Body of pancreas (tissue), 4 donors: ENCODE measurements at regions not wholly inside any gene's neighbourhood (a gene's known extent, or its start where the extent isn't known, plus 50 kb on each side); places are given as distances from the start of the nearest gene placed in this dataset.

Source experiments
- ATAC-seq: fragments of 150-250 bp; one replicate; pipeline ENCODE4 v1.9.1; 2016
- DNase-seq, 4 donors: peaks; one replicate each; pipeline ENCODE4 v3.0.0-alpha.2; 2019
- H3K27ac ChIP-seq, 4 donors: fragments of 200-600 bp; sonication (generic); 1 replicate in 3 of 4; 2 replicates in 1 of 4; pipeline versions ENCODE4 v1.5.1 to v1.6.1; 2016 to 2019; ENCODE audit warnings: mild to moderate bottlenecking in 1 of 4, mixed read lengths in 1 of 4, moderate library complexity in 1 of 4
- H3K27me3 ChIP-seq, 2 donors: fragments of 200-600 bp; sonication (generic); one replicate each; pipeline ENCODE4 v1.6.0; 2016; ENCODE audit warnings: mild to moderate bottlenecking in 1 of 2
- H3K36me3 ChIP-seq, 2 donors: fragments of 200-600 bp; sonication (generic); replicated peaks in 1 of 2; 2 replicates each; pipeline ENCODE4 v1.5.1; 2016; ENCODE audit warnings: low read depth in 2 of 2; ENCODE audit not compliant: insufficient read depth in 1 of 2
- H3K4me1 ChIP-seq: fragments of 200-600 bp; sonication (generic); one replicate; pipeline ENCODE4 v1.6.0; 2016
- H3K4me3 ChIP-seq, 2 donors: fragments of 200-600 bp; sonication (generic); 1 replicate in 1 of 2; 2 replicates in 1 of 2; pipeline ENCODE4 v1.5.1; 2016 to 2019
- H3K9me3 ChIP-seq, 3 donors: fragments of 200-600 bp; sonication (generic); 1 replicate in 2 of 3; 2 replicates in 1 of 3; pipeline ENCODE4 v1.5.1; 2016
- POLR2A ChIP-seq, 3 donors: fragments of 450-650 bp; IDR thresholded peaks; one replicate each; pipeline ENCODE4 v1.6.1; 2016; ENCODE audit warnings: antibody characterized with exemption in 3 of 3, mild to moderate bottlenecking in 2 of 3
- WGBS, 2 donors: methylation state at CpG; one replicate each; pipeline ENCODE4 v1.1.5; 2017; 5-methylcytosine and 5-hydroxymethylcytosine counted together
- intact Hi-C: fragments of 100-400 bp; cut with DNase I; formaldehyde crosslinking; loops from one replicate; pipeline ENCODE4 v1.15.1; 2023
- TF ChIP-seq, protein P1 (sequence below), 7 experiments: fragments of 450-650 bp in 4 of 7; fragments of 200-600 bp in 3 of 7; sonication (generic) in 3 of 7; IDR thresholded peaks; one replicate each; pipeline ENCODE4 v1.5.1; 2016 to 2019; ENCODE audit warnings: antibody characterized with exemption in 7 of 7

DNA sequence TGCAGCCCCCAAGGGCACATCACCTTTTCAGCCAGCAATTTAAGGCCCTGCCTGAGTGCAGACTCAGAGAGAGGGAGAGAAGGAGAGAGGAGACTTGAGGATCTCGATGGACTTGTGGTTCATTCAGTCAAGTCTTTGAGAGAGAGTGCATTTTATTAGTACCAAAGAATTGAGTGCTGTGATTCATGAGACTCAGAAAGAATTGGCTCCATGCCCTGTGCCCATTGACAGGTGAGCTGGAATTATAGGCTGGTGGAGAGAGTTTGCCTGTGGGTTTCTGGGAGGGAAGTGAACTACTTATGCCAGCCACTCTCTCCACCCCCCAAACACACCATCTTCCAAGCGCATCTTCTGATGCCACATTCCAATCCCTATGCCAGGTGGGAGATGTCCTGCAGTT is 236.8 kb downstream of the MN1 start:
- no peaks in the 10 kb centered on the region for H3K4me1 ChIP-seq
- ATAC-seq (no peak), DNase-seq (no peak)
- no peaks in the 10 kb centered on the region for H3K36me3 ChIP-seq
- no peaks in the 10 kb centered on the region for H3K9me3 ChIP-seq
- no peak overlapping the region for H3K27ac ChIP-seq
- 67 to 82% methylated on average over 1 to 2 of the region's 2 CpGs for WGBS, 2 donors
- TF ChIP-seq, protein P1, sequence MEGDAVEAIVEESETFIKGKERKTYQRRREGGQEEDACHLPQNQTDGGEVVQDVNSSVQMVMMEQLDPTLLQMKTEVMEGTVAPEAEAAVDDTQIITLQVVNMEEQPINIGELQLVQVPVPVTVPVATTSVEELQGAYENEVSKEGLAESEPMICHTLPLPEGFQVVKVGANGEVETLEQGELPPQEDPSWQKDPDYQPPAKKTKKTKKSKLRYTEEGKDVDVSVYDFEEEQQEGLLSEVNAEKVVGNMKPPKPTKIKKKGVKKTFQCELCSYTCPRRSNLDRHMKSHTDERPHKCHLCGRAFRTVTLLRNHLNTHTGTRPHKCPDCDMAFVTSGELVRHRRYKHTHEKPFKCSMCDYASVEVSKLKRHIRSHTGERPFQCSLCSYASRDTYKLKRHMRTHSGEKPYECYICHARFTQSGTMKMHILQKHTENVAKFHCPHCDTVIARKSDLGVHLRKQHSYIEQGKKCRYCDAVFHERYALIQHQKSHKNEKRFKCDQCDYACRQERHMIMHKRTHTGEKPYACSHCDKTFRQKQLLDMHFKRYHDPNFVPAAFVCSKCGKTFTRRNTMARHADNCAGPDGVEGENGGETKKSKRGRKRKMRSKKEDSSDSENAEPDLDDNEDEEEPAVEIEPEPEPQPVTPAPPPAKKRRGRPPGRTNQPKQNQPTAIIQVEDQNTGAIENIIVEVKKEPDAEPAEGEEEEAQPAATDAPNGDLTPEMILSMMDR (IDR thresholded peaks at IDR 0.05): no peak
- TF ChIP-seq POLR2A (IDR thresholded peaks at IDR 0.05): no peak
- intact Hi-C loops: no loop called here
- H3K4me3 ChIP-seq: no peak overlapping the region
- no peaks in the 10 kb centered on the region for H3K27me3 ChIP-seq

DNA sequence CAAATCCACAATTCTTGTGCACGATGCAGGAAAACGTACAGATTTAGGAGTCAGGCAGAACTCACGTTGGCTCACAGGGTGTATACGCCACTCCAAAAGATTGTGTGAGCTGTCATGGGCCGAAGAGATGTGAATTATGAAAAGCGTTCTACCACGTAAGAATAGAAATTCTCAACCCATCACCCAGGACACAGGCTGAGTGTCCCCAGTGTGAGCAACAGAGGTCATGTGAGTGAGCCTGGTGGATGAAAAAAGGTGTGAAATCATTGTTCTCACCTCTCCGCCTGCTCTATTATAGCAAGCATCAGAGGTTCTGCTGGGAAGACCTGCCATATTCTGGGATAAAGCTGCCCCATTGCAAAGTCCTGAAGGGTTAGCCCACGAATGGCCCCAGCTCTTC is 235.0 kb downstream of the MN1 start:
- TF ChIP-seq, protein P1 (IDR thresholded peaks at IDR 0.05): no peak
- no peak for TF ChIP-seq POLR2A (IDR thresholded peaks at IDR 0.05)
- Histone ChIP-seq H3K27ac (no peak overlapping the region), H3K4me3 (no peak overlapping the region), H3K36me3 (no peaks in the 10 kb centered on the region), H3K4me1 (no peaks in the 10 kb centered on the region), H3K9me3 (no peaks in the 10 kb centered on the region), H3K27me3 (no peaks in the 10 kb centered on the region)
- intact Hi-C loops: no loop called here
- WGBS, 2 donors: 83% methylated on average over 9 of the region's 9 CpGs
- no peak for DNase-seq
- no peak for ATAC-seq

DNA sequence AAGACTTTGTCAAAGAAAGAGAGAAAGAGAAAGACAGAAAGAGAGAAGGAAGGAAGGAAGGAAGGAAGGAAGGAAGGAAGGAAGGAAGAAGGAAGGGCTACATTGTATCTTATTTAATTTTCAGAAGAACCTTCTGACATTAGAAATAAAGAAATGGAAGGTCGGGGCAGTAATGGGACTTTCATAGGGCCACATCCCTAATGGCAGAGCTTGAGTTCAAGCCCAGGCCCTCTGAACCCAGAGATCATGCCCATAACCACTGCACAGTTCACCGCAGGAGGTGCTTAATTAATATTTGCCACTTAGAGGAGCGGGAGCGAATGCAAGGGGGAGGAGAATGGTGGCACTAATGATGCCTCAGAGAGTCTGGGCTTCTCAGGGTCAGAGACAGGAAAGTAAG is 233.3 kb downstream of the MN1 start:
- Histone ChIP-seq H3K27ac (no peak overlapping the region), H3K9me3 (peaks cover 0 to 6% (median 0%) of the 10 kb centered on the region in 3 donors), H3K4me1 (peaks cover 3% of the 10 kb centered on the region), H3K27me3 (no peaks in the 10 kb centered on the region), H3K36me3 (no peaks in the 10 kb centered on the region), H3K4me3 (no peak overlapping the region)
- 47 to 87% methylated on average over 4 of the region's 4 CpGs for WGBS, 2 donors
- intact Hi-C loops: no loop called here
- DNase-seq (no peak), ATAC-seq (no peak)
- TF ChIP-seq, protein P1 (IDR thresholded peaks at IDR 0.05): no peak
- TF ChIP-seq POLR2A (IDR thresholded peaks at IDR 0.05): no peak

DNA sequence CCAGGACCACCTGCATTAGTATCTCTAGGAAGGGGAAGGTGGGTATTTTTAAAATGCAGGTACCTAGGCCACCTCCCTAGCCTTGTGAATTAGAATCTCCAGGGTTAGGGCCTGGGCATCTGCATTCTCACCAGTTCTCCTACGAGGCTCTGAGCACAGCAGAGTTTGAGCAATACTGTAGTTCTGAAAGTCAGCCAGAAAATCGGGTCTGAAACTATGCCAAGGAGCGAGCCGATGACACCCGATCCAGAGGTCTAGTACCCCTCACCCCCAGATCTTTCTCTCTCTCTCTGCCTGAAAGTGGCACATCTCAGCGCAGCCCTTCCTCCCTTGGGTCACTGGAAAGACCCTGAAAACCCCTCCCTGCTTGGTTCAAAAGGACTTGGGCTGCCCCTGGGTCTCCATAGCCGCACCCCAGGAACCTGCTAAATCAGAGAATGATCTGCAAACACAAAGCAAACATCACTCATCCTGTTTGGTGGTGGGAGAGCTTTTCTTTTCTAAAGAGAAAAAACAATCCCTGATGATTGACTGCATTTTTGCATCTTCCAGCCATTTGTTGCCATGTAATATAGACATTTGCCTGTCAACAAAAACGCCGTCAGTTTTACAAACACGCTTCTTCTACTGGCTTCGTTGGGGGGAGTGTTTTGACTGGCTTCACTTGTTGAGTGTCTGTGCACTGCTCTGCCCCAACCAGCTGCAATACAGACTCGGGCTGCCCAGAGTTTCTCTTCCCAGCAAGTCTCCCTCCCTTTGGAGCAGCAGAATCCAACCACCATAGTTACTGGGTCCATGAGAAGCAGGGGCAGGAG is 229.9 kb downstream of the MN1 start:
- WGBS, 2 donors: 52 to 56% methylated on average over 12 of the region's 12 CpGs
- Histone ChIP-seq H3K36me3 (no peaks in the 10 kb centered on the region), H3K4me3 (no peak overlapping the region), H3K4me1 (peaks cover 4% of the 10 kb centered on the region), H3K27ac (no peak overlapping the region), H3K9me3 (peaks cover 0 to 6% (median 0%) of the 10 kb centered on the region in 3 donors), H3K27me3 (no peaks in the 10 kb centered on the region)
- TF ChIP-seq POLR2A (IDR thresholded peaks at IDR 0.05): no peak
- TF ChIP-seq, protein P1 (IDR thresholded peaks at IDR 0.05): no peak
- ATAC-seq (no peak), DNase-seq (no peak)
- intact Hi-C loops: no loop called here

DNA sequence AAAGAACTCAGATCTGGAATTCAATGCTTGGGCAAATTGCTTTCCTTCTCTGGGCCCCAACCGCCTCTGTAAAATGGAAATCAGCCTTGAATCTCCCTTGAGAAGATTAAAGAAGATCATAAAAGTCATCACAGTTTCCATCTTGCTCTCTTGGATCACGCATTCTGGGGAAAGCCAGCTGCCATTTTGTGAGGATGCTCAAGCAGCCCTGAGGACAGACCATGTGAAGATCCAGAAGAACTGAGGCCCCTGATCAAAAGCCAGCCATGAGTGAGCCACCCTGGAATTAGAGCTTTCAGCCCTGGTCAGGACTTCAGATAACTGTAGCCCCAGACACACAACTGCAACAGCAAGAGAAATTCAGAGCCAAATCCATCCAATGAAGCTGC is 229.3 kb downstream of the MN1 start:
- Histone ChIP-seq H3K9me3 (peaks cover 0 to 6% (median 0%) of the 10 kb centered on the region in 3 donors), H3K27me3 (no peaks in the 10 kb centered on the region), H3K36me3 (no peaks in the 10 kb centered on the region), H3K4me3 (no peak overlapping the region), H3K27ac (no peak overlapping the region), H3K4me1 (peaks cover 4% of the 10 kb centered on the region)
- 95 to 100% methylated on average over 2 of the region's 2 CpGs for WGBS, 2 donors
- intact Hi-C loops: no loop called here
- no peak for DNase-seq
- ATAC-seq: no peak
- TF ChIP-seq, protein P1 (IDR thresholded peaks at IDR 0.05): no peak
- TF ChIP-seq POLR2A (IDR thresholded peaks at IDR 0.05): no peak
